ENCODE measurements at regions not wholly inside any gene's neighbourhood (a gene's known extent, or its start where the extent isn't known, plus 50 kb on each side); places are given as distances from the start of the nearest gene placed in this dataset.

DNA sequence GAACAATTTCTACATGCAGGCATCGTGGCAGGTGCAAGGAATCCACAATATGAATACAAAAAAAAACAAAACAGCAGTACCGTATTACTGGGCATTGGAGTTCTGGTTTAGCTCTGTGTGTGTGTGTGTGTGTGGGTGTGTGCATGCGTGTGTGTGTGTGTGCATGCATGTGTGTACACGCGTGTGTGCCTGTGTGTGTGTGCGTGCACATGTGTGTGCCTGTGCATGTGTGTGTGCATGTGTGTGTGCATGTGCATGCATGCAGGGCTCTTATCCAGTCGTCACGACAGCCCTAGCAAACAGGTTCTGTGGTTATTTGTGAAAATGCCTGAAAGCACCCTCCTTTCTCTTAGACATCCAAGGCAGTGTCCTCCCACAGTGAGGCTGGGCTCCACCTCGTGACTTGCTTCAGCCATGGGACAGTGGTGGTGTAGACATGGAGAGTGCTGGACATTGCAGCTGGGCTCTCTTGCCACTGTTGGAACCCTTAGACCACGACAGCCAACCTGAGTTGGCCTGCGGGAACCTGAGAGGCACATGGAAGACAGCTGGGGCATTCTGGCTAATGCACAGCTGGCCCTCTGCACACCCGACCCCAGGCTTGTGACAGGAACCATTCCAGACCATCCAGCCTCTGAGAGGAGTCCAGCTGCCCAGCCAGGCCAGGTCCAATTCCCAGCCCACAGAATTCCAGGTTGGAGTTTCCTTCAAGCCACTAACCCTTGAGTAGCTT is 173.4 kb upstream of the SHH start:
- TF ChIP-seq NFE2L2 (IDR thresholded peaks at IDR 0.05; ENCODE audit: low read depth, low read length) = no peak
- TF ChIP-seq FOS (IDR thresholded peaks at IDR 0.05; ENCODE audit: low read depth, low read length) = no peak
- no peak for TF ChIP-seq MAFK (IDR thresholded peaks at IDR 0.05; ENCODE audit: low read depth, low read length)
- TF ChIP-seq, protein P1, sequence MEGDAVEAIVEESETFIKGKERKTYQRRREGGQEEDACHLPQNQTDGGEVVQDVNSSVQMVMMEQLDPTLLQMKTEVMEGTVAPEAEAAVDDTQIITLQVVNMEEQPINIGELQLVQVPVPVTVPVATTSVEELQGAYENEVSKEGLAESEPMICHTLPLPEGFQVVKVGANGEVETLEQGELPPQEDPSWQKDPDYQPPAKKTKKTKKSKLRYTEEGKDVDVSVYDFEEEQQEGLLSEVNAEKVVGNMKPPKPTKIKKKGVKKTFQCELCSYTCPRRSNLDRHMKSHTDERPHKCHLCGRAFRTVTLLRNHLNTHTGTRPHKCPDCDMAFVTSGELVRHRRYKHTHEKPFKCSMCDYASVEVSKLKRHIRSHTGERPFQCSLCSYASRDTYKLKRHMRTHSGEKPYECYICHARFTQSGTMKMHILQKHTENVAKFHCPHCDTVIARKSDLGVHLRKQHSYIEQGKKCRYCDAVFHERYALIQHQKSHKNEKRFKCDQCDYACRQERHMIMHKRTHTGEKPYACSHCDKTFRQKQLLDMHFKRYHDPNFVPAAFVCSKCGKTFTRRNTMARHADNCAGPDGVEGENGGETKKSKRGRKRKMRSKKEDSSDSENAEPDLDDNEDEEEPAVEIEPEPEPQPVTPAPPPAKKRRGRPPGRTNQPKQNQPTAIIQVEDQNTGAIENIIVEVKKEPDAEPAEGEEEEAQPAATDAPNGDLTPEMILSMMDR (conservative IDR thresholded peaks at IDR 0.05; ENCODE audit: low read depth, low read length) = no peak
- TF ChIP-seq CEBPB (IDR thresholded peaks at IDR 0.05; ENCODE audit: low read depth, low read length) = no peak
- TF ChIP-seq RAD21 (IDR thresholded peaks at IDR 0.05; ENCODE audit: low read length) = no peak
- no peak for TF ChIP-seq POLR2A (IDR thresholded peaks at IDR 0.05; ENCODE audit: low read depth, low read length)
- no peak for TF ChIP-seq CHD1 (IDR thresholded peaks at IDR 0.05; ENCODE audit: low read depth, low read length)
- no peak for TF ChIP-seq RCOR1 (IDR thresholded peaks at IDR 0.05; ENCODE audit: insufficient replicate concordance, low read length)
- TF ChIP-seq, protein P2, sequence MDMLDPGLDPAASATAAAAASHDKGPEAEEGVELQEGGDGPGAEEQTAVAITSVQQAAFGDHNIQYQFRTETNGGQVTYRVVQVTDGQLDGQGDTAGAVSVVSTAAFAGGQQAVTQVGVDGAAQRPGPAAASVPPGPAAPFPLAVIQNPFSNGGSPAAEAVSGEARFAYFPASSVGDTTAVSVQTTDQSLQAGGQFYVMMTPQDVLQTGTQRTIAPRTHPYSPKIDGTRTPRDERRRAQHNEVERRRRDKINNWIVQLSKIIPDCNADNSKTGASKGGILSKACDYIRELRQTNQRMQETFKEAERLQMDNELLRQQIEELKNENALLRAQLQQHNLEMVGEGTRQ (IDR thresholded peaks at IDR 0.05; ENCODE audit: low read depth, low read length) = no peak
- no peak for TF ChIP-seq SMC3 (IDR thresholded peaks at IDR 0.05; ENCODE audit: low read depth, low read length)
- TF ChIP-seq MXI1 (IDR thresholded peaks at IDR 0.05; ENCODE audit: borderline replicate concordance, low read depth, low read length) = no peak
- TF ChIP-seq MAZ (IDR thresholded peaks at IDR 0.05; ENCODE audit: borderline replicate concordance, low read depth, low read length) = no peak
- H2BK120ac ChIP-seq (ENCODE audit: low read depth, low read length) = no peak overlapping the region

More for the DNA sequence above, 173.4 kb upstream of the SHH start:
- no peaks in the 10 kb centered on the region for H3K9me1 ChIP-seq (ENCODE audit: insufficient read depth, low read length)
- H3K27ac ChIP-seq (ENCODE audit: insufficient read depth, low read length) = no peak overlapping the region
- in situ Hi-C loops (cut with MboI; ENCODE audit: low sequenced_read_pairs) = no loop called here
- H2BK20ac ChIP-seq (ENCODE audit: low read depth, low read length) = no peak overlapping the region
- intact Hi-C loops (cut with micrococcal nuclease) = no loop called here
- H2BK15ac ChIP-seq (ENCODE audit: low read depth, low read length) = no peak overlapping the region
- ChIA-PET POLR2A (ENCODE audit: unreplicated experiment) (no interaction called here), CTCF (no interaction called here)
- no peak overlapping the region for H2AK9ac ChIP-seq (replicated peaks; ENCODE audit: low read depth, low read length, poor library complexity)
- H2AFZ ChIP-seq (replicated peaks; ENCODE audit: low read length, poor library complexity) = no peak overlapping the region
- H3K4me1 ChIP-seq (ENCODE audit: control insufficient read depth, insufficient read depth, low read length) = no peaks in the 10 kb centered on the region
- no peaks in the 10 kb centered on the region for H3K79me1 ChIP-seq (ENCODE audit: low read depth in 1 of 2, low read length in 2 of 2)
- no peak overlapping the region for H3K4me3 ChIP-seq (ENCODE audit: insufficient read depth, low read depth, low read length)
- WGBS, 2 experiments (ENCODE audit: extremely low coverage in 2 of 2, insufficient read length in 1 of 2) = 75% methylated on average over 4 of the region's 12 CpGs; no CpG with 5 or more reads in 1 of the 2 experiments
- H3K36me3 ChIP-seq (ENCODE audit: control insufficient read depth, insufficient read depth, low read length) = no peaks in the 10 kb centered on the region
- no peaks in the 10 kb centered on the region for H3K27me3 ChIP-seq (ENCODE audit: control insufficient read depth, insufficient read depth, low read length)
- H3K9ac ChIP-seq (ENCODE audit: low read depth, low read length) = no peak overlapping the region
- H3K18ac ChIP-seq (ENCODE audit: low read depth, low read length) = no peak overlapping the region
- DNase-seq (no peak), ATAC-seq (ENCODE audit: low read depth) (no peak)
- no peak overlapping the region for H4K91ac ChIP-seq (ENCODE audit: insufficient read depth, low read depth, low read length)
- BruUV-seq (replicated peaks) = no TSS peak
- H4K20me1 ChIP-seq (ENCODE audit: insufficient read depth, low read length) = no peaks in the 10 kb centered on the region
- H3K14ac ChIP-seq (replicated peaks; ENCODE audit: low read depth, low read length) = no peak overlapping the region
- dilution Hi-C loops (cut with HindIII; ENCODE audit: low sequenced_read_pairs, unreplicated experiment) = no loop called here
- H3K4ac ChIP-seq (ENCODE audit: low read depth, low read length) = no peak overlapping the region
- H4K5ac ChIP-seq (ENCODE audit: low read depth, low read length) = no peak overlapping the region
- no peak overlapping the region for H3K4me2 ChIP-seq (ENCODE audit: low read depth, low read length)
- peaks cover 28% of the 10 kb centered on the region for H3K9me3 ChIP-seq (ENCODE audit: control insufficient read depth, insufficient read depth, low read length)
- H2AK5ac ChIP-seq (ENCODE audit: low read depth, low read length) = no peak overlapping the region
- H2BK5ac ChIP-seq (ENCODE audit: low read depth, low read length, poor library complexity, severe bottlenecking) = no peak overlapping the region
- no peak overlapping the region for H4K8ac ChIP-seq (ENCODE audit: low read depth in 2 of 2, low read length in 2 of 2)
- H3K23ac ChIP-seq (ENCODE audit: low read depth, low read length) = no peak overlapping the region
- no peak overlapping the region for H3K56ac ChIP-seq (ENCODE audit: extremely low read depth, insufficient read depth, low read length)
